ENCODE measurements at regions not wholly inside any gene's neighbourhood (a gene's known extent, or its start where the extent isn't known, plus 50 kb on each side); places are given as distances from the start of the nearest gene placed in this dataset.
A peak's percentile ranks its signal among the peaks of the same experiment; 100 is the strongest.

GRCh38 chr1:58862728-58863385 lies 79.0 kb upstream of the JUN start:
- DNase-seq (ENCODE audit: low spot score): no peak

DNA sequence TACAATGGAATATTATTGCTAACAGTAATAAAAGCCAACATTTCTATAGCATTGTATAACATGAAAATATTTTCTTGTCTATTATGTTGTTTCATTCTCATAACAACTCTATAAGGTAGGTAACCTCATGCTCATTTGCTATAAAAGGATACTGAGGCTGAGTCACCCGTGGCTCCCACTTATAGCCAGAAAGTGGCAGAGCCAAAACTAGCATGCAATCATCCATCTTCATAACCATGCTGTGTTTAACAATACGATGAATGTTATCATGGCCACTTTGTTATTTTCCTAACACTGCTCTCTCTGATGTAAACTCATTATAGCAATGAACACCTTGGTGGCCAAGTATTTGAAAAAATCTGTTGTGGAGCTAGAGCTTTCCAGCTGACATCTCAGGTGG lies 80.8 kb upstream of the JUN start:
- no peak for DNase-seq (ENCODE audit: low spot score)

DNA sequence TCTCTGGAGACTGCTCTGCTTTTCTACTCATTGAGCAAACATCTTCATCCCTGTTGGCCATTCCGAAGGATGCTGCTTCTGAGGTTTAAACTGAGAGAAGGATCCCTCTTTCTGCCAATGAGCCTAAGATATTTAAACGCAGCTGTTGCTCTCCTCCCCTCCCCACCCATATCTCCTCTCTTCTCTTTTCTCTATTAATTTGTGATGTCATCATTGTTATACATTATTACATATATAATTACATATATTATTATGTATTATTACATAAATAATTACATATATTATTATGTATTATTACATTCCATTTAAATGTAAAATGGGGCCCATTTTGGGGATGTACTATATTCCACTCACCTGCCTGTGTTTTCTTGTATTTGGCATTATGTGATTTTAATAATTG lies 82.7 kb upstream of the JUN start:
- DNase-seq (ENCODE audit: low spot score): no peak

GRCh38 chr1:58869638-58870297 lies 85.9 kb upstream of the JUN start:
- DNase-seq (ENCODE audit: low spot score): no peak

- DNase-seq (ENCODE audit: low spot score): peak; percentile 78
Observed at GRCh38 chr1:58870298-58870676, 86.4 kb upstream of the JUN start.

GRCh38 chr1:58874342-58874741 lies 90.5 kb upstream of the JUN start:
- no peak for DNase-seq (ENCODE audit: low spot score)

- no peak for DNase-seq (ENCODE audit: low spot score)
Observed at GRCh38 chr1:58874757-58875755, 91.2 kb upstream of the JUN start.

DNA sequence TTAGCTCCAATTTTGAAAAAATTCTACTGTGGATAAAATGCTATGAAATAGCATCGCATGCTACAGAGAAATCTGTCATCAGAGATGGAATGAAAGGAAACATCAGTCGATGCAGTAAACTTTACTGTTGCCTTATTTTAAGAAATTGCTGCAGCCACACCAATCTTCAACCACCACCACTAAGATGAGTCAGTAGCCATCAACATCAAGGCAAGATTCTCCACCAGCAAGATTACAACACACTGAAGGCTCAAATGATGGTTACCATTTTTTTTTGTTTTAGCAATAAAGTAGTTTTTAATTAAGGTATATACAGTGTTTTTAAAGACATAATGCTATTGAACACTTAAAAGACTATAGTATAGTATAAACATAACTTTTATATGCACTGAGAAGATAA lies 95.6 kb upstream of the JUN start:
- DNase-seq (ENCODE audit: low spot score): no peak

- no peak for DNase-seq (ENCODE audit: low spot score)
Observed at GRCh38 chr1:58880592-58880991, 96.7 kb upstream of the JUN start.

GRCh38 chr1:58881471-58881994 lies 97.7 kb upstream of the JUN start:
- DNase-seq (ENCODE audit: low spot score): no peak

GRCh38 chr1:58882322-58882948 lies 98.6 kb upstream of the JUN start:
- no peak for DNase-seq (ENCODE audit: low spot score)

DNA sequence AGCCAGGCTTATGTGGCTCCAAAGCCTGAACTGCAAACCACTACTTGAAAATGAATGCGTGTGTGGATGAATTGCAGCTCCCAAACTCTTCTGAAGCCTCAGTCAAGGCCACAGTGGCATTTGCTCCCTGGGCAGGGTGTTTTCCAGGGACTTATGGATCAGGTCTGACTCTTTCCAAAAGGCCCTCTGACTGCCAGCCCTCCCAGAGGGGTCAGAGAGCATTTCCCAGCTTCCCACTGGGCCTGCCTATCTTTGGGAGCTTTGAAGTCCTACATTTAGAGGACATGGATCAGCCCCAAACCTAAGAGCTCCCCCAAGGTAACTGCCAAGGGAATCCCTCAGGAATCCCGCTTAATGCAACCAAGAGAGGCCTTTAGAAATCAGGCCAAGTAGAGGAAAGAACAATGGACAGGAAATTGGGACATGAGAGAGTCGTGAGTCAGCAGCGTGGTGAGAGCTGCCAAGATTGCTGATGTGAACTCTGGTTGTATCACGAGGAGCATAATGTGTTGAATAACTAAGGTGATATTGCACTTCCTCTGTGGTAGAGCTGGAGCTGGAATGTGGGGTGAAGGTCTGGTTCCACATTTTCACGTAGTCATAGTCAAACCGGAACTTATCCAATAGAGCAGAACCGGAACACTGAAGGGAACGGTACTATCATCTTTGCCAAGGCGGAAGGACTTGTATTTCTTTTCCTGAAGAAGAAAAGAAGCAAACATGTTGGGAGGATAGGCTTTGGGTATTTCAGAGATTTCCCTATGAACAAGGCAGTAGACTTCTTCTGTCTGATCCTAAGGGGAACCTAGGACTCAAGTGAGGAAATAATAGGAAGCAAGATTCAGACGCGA lies 99.4 kb upstream of the JUN start:
- DNase-seq (ENCODE audit: low spot score): no peak

DNA sequence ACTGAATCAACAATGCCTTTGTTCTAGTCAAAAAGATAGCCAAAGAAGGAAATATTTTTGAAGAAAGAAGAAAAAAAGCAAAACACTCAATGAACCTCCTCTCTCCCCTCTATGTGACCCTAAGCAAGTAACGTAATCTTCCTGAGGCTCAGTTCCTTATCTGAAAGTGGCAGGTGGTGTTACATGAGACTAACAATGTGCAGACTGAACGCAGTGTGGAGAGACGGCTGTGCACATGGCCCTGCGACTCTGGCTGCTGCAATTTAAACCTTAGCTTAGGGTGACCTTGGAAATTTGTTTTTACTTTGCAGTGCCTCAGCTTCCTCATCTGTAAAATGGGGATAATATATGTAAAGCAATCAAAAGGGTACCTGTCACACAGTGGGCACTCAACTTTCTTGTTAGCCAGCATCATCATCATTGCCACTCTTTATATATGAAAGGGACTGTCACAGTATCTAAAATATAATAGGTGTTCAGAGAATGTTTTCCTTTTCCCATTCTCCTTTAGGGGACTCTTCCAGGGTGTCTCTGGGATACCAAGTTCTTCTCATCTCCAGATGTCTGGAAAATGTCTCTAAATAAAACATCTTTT lies 100.1 kb upstream of the JUN start:
- DNase-seq (ENCODE audit: low spot score): no peak

- DNase-seq (ENCODE audit: low spot score): no peak
Observed at GRCh38 chr1:58884706-58885661, 101.1 kb upstream of the JUN start.

DNA sequence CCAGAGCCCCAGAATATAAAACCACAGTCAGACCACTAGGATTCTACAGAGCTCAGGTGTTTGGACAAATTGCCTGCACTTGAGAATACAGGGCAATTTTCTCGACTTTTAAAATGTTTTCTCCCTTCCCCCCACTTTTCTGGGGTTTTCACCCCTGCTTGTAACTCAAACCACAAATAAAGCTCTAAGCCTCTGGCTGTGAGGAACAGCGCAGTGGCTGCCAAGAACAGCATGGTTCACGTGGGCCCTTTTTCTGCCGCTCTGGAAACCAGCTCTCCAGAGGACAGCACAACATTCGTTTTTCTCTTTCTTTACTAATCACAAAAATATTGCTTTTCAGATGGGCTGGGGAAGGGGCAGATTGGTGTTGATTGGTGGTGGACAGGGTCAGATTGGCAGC lies 102.2 kb upstream of the JUN start:
- DNase-seq (ENCODE audit: low spot score): no peak

GRCh38 chr1:58886611-58887010 lies 102.8 kb upstream of the JUN start:
- no peak for DNase-seq (ENCODE audit: low spot score)

- DNase-seq (ENCODE audit: low spot score): no peak
Observed at GRCh38 chr1:58887059-58887458, 103.2 kb upstream of the JUN start.

DNA sequence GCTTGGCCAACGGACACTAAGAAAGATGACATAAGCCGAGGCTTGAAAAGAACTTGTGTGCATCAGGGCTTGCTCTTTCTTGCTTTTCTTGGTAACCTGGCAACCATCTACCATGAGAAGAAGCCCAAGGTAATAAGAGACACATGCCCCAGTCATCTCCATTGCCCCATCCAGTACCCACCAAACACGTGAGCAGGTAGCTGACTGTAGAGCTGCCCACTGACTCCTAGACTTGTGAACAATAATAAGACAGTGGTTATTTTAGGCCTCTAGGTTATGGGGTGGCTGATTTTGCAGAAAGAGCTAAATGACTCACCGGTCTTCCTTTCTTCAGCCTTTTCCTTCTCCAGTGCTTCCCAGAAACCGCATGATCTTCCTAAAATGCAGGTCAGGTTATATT lies 105.0 kb upstream of the JUN start:
- no peak for DNase-seq (ENCODE audit: low spot score)

GRCh38 chr1:58890113-58890512 lies 106.3 kb upstream of the JUN start:
- DNase-seq (ENCODE audit: low spot score): no peak

DNA sequence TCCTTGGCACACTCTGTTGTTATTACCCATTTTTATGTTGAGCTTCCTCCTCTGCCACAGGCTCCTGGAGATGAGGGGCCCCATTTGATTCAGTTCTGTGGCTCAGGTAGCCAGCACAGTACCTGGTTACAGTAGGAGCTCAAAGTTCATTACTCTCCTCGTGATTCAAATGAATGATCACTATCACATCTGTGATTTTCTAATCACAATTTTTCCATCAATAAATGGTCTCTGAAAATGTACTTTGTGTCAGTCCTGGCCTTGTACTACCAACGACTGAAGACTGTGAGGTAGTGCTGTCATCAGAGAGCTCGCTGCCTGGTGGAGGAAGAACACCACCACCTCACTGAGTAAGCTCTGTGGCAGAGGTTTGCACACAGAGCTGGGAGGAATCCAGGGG lies 106.8 kb upstream of the JUN start:
- no peak for DNase-seq (ENCODE audit: low spot score)
